BE2C (cell line): ENCODE measurements at regions not wholly inside any gene's neighbourhood (a gene's known extent, or its start where the extent isn't known, plus 50 kb on each side); places are given as distances from the start of the nearest gene placed in this dataset.

Experiments
- DNase-seq: peaks from one replicate; pipeline ENCODE4 v3.0.0-alpha.2; 2020
- H3K27me3 ChIP-seq: fragments of 250-450 bp; sonication (Bioruptor Pico); 2 replicates; pipeline ENCODE4 v1.5.1; 2020; ENCODE audit warnings: mild to moderate bottlenecking
- H3K36me3 ChIP-seq: fragments of 250-450 bp; sonication (Bioruptor Pico); 2 replicates; pipeline ENCODE4 v1.5.1; 2020; ENCODE audit warnings: mild to moderate bottlenecking
- H3K4me1 ChIP-seq: fragments of 250-450 bp; sonication (Bioruptor Pico); 2 replicates; pipeline ENCODE4 v1.5.1; 2020
- H3K4me3 ChIP-seq: 2 replicates; pipeline ENCODE4 v1.5.1; 2011; ENCODE audit warnings: low read depth, low read length
- H3K9me3 ChIP-seq: fragments of 250-450 bp; sonication (Bioruptor Pico); 2 replicates; pipeline ENCODE4 v1.5.1; 2020
- CTCF ChIP-seq: IDR thresholded peaks from 2 replicates; pipeline ENCODE4 v1.5.1; 2012; ENCODE audit warnings: mild to moderate bottlenecking, low read depth, low read length

- H3K4me1 ChIP-seq: no peaks in the 10 kb centered on the region
- DNase-seq: no peak
- H3K27me3 ChIP-seq: no peaks in the 10 kb centered on the region; the same call in 1 of the 2 replicates
- no peaks in the 10 kb centered on the region for H3K9me3 ChIP-seq
- H3K4me3 ChIP-seq: no peak overlapping the region
- no peak for TF ChIP-seq CTCF
- no peaks in the 10 kb centered on the region for H3K36me3 ChIP-seq
Measured at GRCh38 chr20:17083738-17084137, 143.1 kb upstream of the PCSK2 start.

GRCh38 chr20:17084909-17085308 lies 141.9 kb upstream of the PCSK2 start:
- H3K4me1 ChIP-seq: no peaks in the 10 kb centered on the region
- DNase-seq: no peak
- H3K36me3 ChIP-seq: no peaks in the 10 kb centered on the region
- no peaks in the 10 kb centered on the region; the same call in none of the 2 replicates for H3K27me3 ChIP-seq
- no peak for TF ChIP-seq CTCF
- H3K9me3 ChIP-seq: no peaks in the 10 kb centered on the region
- no peak overlapping the region for H3K4me3 ChIP-seq

- TF ChIP-seq CTCF: no peak
- no peak for DNase-seq
Measured at GRCh38 chr20:17093782-17094181, 133.1 kb upstream of the PCSK2 start.

GRCh38 chr20:17097603-17098002 lies 129.2 kb upstream of the PCSK2 start:
- Histone ChIP-seq H3K4me1 (no peaks in the 10 kb centered on the region), H3K27me3 (no peaks in the 10 kb centered on the region; the same call in 1 of the 2 replicates), H3K36me3 (no peaks in the 10 kb centered on the region), H3K4me3 (no peak overlapping the region), H3K9me3 (no peaks in the 10 kb centered on the region)
- no peak for DNase-seq
- no peak for TF ChIP-seq CTCF

More at GRCh38 chr20:17093782-17094181, 133.1 kb upstream of the PCSK2 start:
- H3K36me3 ChIP-seq: no peaks in the 10 kb centered on the region
- H3K9me3 ChIP-seq: no peaks in the 10 kb centered on the region
- H3K4me3 ChIP-seq: no peak overlapping the region
- no peaks in the 10 kb centered on the region; the same call in 1 of the 2 replicates for H3K27me3 ChIP-seq
- H3K4me1 ChIP-seq: no peaks in the 10 kb centered on the region

GRCh38 chr20:17100506-17100905 lies 126.3 kb upstream of the PCSK2 start:
- no peaks in the 10 kb centered on the region; the same call in 1 of the 2 replicates for H3K27me3 ChIP-seq
- no peaks in the 10 kb centered on the region for H3K36me3 ChIP-seq
- H3K4me1 ChIP-seq: no peaks in the 10 kb centered on the region

GRCh38 chr20:17107127-17107526 lies 119.7 kb upstream of the PCSK2 start:
- Histone ChIP-seq H3K27me3 (no peaks in the 10 kb centered on the region), H3K4me1 (no peaks in the 10 kb centered on the region), H3K36me3 (no peaks in the 10 kb centered on the region), H3K4me3 (no peak overlapping the region), H3K9me3 (no peaks in the 10 kb centered on the region)
- no peak for TF ChIP-seq CTCF
- no peak for DNase-seq

More at GRCh38 chr20:17100506-17100905, 126.3 kb upstream of the PCSK2 start:
- no peak for TF ChIP-seq CTCF
- H3K4me3 ChIP-seq: no peak overlapping the region
- DNase-seq: no peak
- no peaks in the 10 kb centered on the region for H3K9me3 ChIP-seq
